ENCODE measurements at regions not wholly inside any gene's neighbourhood (a gene's known extent, or its start where the extent isn't known, plus 50 kb on each side); places are given as distances from the start of the nearest gene placed in this dataset.
"Not testable (repeated sequence)": the region's sequence is repeated elsewhere in the genome, so short reads cannot be mapped to it uniquely, and the experiment has no call there.

- not testable (repeated sequence) for TF ChIP-seq CTCF (IDR thresholded peaks at IDR 0.05); SIN3A (IDR thresholded peaks at IDR 0.05; ENCODE audit: borderline replicate concordance, insufficient read depth, low read depth, low read length)
- TF ChIP-seq, protein P1, sequence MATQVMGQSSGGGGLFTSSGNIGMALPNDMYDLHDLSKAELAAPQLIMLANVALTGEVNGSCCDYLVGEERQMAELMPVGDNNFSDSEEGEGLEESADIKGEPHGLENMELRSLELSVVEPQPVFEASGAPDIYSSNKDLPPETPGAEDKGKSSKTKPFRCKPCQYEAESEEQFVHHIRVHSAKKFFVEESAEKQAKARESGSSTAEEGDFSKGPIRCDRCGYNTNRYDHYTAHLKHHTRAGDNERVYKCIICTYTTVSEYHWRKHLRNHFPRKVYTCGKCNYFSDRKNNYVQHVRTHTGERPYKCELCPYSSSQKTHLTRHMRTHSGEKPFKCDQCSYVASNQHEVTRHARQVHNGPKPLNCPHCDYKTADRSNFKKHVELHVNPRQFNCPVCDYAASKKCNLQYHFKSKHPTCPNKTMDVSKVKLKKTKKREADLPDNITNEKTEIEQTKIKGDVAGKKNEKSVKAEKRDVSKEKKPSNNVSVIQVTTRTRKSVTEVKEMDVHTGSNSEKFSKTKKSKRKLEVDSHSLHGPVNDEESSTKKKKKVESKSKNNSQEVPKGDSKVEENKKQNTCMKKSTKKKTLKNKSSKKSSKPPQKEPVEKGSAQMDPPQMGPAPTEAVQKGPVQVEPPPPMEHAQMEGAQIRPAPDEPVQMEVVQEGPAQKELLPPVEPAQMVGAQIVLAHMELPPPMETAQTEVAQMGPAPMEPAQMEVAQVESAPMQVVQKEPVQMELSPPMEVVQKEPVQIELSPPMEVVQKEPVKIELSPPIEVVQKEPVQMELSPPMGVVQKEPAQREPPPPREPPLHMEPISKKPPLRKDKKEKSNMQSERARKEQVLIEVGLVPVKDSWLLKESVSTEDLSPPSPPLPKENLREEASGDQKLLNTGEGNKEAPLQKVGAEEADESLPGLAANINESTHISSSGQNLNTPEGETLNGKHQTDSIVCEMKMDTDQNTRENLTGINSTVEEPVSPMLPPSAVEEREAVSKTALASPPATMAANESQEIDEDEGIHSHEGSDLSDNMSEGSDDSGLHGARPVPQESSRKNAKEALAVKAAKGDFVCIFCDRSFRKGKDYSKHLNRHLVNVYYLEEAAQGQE (IDR thresholded peaks at IDR 0.05; ENCODE audit: insufficient read depth in 1 of 2, low read depth in 2 of 2, low read length in 1 of 2) = not testable (repeated sequence)
Measured at GRCh38 chr7:76897007-76897406, 135.2 kb downstream of the SPDYE17 start.
